ENCODE measurements at regions not wholly inside any gene's neighbourhood (a gene's known extent, or its start where the extent isn't known, plus 50 kb on each side); places are given as distances from the start of the nearest gene placed in this dataset.

DNA sequence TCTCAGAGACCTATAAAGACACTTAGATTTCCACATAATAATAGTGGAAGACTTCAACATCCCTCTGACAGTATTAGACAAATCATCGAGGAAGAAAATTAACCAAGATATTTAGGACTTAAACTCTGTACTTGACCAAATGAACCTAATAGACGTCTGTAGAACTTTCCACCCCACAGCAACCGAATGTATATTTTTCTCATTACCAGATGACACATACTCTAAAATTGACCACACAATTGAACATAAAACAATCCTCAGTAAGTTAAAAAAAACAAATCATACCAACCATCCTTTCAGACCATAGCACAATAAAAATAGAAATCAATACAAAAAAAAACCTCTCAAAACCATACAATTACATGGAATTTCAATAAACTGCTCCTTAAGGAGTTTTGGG lies 201.0 kb downstream of the POSTN start:
- TF ChIP-seq, protein P1, sequence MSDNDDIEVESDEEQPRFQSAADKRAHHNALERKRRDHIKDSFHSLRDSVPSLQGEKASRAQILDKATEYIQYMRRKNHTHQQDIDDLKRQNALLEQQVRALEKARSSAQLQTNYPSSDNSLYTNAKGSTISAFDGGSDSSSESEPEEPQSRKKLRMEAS (CRISPR knock-in tag; IDR thresholded peaks at IDR 0.05) = no peak
- no peak for TF ChIP-seq SNRNP70 (optimal IDR thresholded peaks at IDR 0.05; ENCODE audit: low read depth, low read length)
- no peak for TF ChIP-seq CBFB (CRISPR knock-in tag; IDR thresholded peaks at IDR 0.05)
- no peak for TF ChIP-seq ZBTB1 (CRISPR knock-in tag; IDR thresholded peaks at IDR 0.05; ENCODE audit: borderline replicate concordance, low read depth)
- TF ChIP-seq FOSL1 (tag; conservative IDR thresholded peaks at IDR 0.05) = no peak
- TF ChIP-seq, protein P2, sequence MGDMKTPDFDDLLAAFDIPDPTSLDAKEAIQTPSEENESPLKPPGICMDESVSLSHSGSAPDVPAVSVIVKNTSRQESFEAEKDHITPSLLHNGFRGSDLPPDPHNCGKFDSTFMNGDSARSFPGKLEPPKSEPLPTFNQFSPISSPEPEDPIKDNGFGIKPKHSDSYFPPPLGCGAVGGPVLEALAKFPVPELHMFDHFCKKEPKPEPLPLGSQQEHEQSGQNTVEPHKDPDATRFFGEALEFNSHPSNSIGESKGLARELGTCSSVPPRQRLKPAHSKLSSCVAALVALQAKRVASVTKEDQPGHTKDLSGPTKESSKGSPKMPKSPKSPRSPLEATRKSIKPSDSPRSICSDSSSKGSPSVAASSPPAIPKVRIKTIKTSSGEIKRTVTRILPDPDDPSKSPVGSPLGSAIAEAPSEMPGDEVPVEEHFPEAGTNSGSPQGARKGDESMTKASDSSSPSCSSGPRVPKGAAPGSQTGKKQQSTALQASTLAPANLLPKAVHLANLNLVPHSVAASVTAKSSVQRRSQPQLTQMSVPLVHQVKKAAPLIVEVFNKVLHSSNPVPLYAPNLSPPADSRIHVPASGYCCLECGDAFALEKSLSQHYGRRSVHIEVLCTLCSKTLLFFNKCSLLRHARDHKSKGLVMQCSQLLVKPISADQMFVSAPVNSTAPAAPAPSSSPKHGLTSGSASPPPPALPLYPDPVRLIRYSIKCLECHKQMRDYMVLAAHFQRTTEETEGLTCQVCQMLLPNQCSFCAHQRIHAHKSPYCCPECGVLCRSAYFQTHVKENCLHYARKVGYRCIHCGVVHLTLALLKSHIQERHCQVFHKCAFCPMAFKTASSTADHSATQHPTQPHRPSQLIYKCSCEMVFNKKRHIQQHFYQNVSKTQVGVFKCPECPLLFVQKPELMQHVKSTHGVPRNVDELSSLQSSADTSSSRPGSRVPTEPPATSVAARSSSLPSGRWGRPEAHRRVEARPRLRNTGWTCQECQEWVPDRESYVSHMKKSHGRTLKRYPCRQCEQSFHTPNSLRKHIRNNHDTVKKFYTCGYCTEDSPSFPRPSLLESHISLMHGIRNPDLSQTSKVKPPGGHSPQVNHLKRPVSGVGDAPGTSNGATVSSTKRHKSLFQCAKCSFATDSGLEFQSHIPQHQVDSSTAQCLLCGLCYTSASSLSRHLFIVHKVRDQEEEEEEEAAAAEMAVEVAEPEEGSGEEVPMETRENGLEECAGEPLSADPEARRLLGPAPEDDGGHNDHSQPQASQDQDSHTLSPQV (IDR thresholded peaks at IDR 0.05) = no peak
